ENCODE measurements at regions not wholly inside any gene's neighbourhood (a gene's known extent, or its start where the extent isn't known, plus 50 kb on each side); places are given as distances from the start of the nearest gene placed in this dataset.

DNA sequence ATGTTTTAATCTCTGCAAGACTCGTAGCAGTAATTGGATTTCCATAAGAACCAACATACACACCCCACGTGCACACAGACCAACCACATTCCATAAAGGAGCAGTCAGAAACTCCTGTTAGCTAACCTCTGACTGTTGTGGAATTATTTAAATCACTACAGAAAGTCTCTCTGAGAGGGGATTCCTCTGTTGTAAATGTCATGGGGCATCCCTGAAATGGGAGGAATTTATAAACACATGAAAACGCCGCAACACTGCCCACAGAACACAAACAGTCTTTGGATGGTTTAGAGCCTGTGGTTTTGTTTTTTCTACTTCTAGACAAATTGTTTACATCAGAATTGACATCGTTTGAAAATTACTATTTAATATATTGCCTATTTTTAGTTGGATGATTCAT, 740.1 kb upstream of the GRM7 start:
- DNase-seq (ENCODE audit: low read depth), result no peak
- TF ChIP-seq, protein P1, sequence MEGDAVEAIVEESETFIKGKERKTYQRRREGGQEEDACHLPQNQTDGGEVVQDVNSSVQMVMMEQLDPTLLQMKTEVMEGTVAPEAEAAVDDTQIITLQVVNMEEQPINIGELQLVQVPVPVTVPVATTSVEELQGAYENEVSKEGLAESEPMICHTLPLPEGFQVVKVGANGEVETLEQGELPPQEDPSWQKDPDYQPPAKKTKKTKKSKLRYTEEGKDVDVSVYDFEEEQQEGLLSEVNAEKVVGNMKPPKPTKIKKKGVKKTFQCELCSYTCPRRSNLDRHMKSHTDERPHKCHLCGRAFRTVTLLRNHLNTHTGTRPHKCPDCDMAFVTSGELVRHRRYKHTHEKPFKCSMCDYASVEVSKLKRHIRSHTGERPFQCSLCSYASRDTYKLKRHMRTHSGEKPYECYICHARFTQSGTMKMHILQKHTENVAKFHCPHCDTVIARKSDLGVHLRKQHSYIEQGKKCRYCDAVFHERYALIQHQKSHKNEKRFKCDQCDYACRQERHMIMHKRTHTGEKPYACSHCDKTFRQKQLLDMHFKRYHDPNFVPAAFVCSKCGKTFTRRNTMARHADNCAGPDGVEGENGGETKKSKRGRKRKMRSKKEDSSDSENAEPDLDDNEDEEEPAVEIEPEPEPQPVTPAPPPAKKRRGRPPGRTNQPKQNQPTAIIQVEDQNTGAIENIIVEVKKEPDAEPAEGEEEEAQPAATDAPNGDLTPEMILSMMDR (IDR thresholded peaks at IDR 0.05; ENCODE audit: insufficient read depth, low read length), result no peak
- no peak overlapping the region for H3K4me3 ChIP-seq (ENCODE audit: low read depth, low read length)

DNA sequence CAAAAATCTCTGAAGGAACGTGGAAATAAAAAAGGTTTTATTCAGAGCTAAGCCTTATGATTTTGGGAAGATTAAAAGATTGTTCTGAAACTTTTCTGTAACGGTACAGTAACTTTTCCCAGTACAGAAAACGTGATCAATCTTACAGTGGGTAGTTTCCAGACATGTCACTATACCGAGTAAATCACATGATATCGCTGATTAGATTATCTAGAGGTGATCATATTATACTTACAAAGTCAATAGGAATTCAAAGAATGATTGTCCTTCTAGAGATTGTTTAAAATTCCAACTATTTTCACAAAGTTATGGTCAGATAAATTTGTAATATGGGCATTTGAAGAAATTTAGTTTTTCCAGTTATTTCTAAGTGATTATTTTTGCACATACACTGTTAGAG, 736.0 kb upstream of the GRM7 start:
- TF ChIP-seq, protein P1 (IDR thresholded peaks at IDR 0.05; ENCODE audit: insufficient read depth, low read length), result no peak
- no peak for DNase-seq (ENCODE audit: low read depth)
- H3K4me3 ChIP-seq (ENCODE audit: low read depth, low read length), result no peak overlapping the region

DNA sequence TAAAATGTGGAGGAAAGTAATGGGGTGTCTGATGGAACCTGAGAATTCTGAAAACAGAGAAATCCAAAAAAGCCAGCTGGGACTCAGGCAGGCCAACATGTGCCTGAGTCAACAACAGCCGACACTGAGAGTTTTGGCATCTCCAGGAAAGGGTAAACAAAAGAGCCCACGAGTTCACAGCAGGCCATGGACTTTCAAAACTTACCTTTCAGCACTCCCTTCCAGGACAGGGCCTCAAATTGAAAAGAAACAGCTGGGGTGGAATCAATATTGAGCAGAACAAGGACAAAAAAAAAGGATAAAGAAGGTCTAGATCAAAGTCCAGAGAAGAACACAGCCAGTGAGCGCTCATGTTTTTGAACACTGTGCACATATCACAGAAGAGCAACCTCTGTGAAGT, 735.4 kb upstream of the GRM7 start:
- H3K4me3 ChIP-seq (ENCODE audit: low read depth, low read length), result no peak overlapping the region
- no peak for DNase-seq (ENCODE audit: low read depth)
- TF ChIP-seq, protein P1 (IDR thresholded peaks at IDR 0.05; ENCODE audit: insufficient read depth, low read length), result no peak

DNA sequence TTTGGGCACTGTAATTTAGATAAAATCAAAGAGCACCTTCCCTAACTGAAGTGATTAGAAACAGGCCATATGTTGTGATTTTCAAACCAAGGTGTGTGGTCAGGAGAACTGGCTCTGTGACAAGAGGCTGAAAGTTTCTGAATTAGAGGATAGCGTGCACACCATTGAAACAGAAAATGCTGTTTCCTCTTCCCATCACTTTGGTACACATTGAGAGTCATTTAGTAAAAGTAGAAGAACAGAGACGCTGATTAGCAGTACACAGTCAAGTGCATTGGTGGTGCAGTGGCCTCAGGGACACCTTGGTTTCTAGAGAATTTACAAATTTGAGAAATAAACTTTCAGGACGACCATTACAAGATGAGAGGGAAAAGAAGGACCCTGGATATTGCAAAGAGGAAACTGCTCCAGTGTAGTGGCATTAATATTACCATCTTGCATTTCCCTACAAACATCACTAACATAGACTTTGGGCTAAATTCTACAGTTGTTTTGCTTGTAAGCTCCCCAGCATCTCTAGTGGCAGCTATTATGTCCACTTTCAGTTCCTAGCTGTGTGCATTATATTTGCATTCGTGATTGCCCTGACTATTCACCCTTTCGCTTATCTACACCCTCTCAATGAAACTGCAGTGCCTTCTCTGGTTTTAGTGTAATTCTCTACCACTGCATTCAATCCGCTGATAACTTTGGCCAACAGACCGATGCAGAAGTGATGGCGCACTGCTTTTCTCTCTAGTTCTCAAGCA, 728.1 kb upstream of the GRM7 start:
- no peak overlapping the region for H3K4me3 ChIP-seq (ENCODE audit: low read depth, low read length)
- DNase-seq (ENCODE audit: low read depth), result no peak
- TF ChIP-seq, protein P1 (IDR thresholded peaks at IDR 0.05; ENCODE audit: insufficient read depth, low read length), result no peak

DNA sequence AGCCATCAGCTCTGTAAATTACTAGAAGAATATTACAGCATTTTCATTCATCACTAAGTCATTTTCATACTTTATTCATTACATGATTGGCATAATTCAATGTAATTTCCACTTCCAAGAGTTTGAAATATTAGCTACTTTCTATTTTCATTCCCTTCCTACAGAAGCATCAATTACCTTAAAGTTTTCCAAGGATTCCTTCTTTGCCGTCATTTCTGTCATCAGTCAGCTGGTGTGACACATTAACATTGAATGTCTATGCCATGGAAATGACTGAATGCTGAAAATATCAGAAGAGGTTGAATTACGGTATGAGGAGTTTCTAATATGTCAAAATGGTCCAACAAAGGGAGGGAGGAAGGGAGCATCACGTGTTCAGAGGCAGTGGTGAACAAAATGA, 718.2 kb upstream of the GRM7 start:
- H3K4me3 ChIP-seq (ENCODE audit: low read depth, low read length), result no peak overlapping the region
- TF ChIP-seq, protein P1 (IDR thresholded peaks at IDR 0.05; ENCODE audit: insufficient read depth, low read length), result no peak

DNA sequence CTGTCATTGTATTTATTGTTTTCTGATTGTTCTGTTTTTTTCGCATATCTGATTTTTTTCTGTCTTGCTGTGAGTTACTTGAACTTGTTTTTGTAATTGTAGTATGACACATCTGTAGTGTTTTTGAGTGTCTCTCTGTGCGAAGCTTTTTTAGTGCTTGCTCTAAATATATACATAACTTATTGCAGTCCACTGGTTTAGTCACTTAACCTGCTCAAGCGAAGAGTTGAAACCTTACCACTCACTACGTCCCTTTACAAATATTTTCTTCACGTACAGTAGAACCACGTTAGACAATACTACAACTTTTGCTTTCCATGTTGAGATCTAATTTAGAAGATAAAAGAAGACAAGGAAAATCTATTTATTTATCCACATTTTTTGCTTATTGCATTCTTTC, 713.0 kb upstream of the GRM7 start:
- no peak overlapping the region for H3K4me3 ChIP-seq (ENCODE audit: low read depth, low read length)
- TF ChIP-seq, protein P1 (IDR thresholded peaks at IDR 0.05; ENCODE audit: insufficient read depth, low read length), result no peak

More for the DNA sequence above, 718.2 kb upstream of the GRM7 start:
- no peak for DNase-seq (ENCODE audit: low read depth)

More for the DNA sequence above, 713.0 kb upstream of the GRM7 start:
- no peak for DNase-seq (ENCODE audit: low read depth)
